IMR-90 (cell line): ENCODE measurements at regions not wholly inside any gene's neighbourhood (a gene's known extent, or its start where the extent isn't known, plus 50 kb on each side); places are given as distances from the start of the nearest gene placed in this dataset.

Experiments used
- ATAC-seq: fragments of 200-7000 bp; cut with Tn5 transposase; 2 replicates; pipeline ENCODE4 v1.9.1; 2020; ENCODE audit warnings: low read depth, mild to moderate bottlenecking, moderate library complexity
- BruUV-seq: library from RNA; stranded (reverse); fragments of 400-500 nt; replicated peaks from 2 replicates; lab custom pipeline; 2021; lab: Mats Ljungman, UMichigan
- CTCF ChIA-PET: fragments of 300-600 bp; formaldehyde crosslinking; extraction: SDS; loops from one replicate; lab custom pipeline; 2021; ENCODE audit warnings: antibody characterized with exemption; lab: Yijun Ruan, JAX
- POLR2A ChIA-PET: fragments of 300-600 bp; sonication (Branson Sonifier 250); formaldehyde crosslinking; loops from one replicate; lab custom pipeline; 2022; ENCODE audit warnings: antibody characterized with exemption; ENCODE audit not compliant: unreplicated experiment; lab: Charles Lee
- DNase-seq: peaks from one replicate; pipeline ENCODE4 v3.0.0; 2013
- H2AFZ ChIP-seq: replicated peaks from 2 replicates; pipeline ENCODE3; 2013; ENCODE audit warnings: low read length, mild to moderate bottlenecking; ENCODE audit not compliant: poor library complexity
- H2AK5ac ChIP-seq: 2 replicates; pipeline ENCODE4 v1.6.1; 2013; ENCODE audit warnings: low read depth, low read length, inconsistent platforms
- H2AK9ac ChIP-seq: replicated peaks from 2 replicates; pipeline ENCODE3; 2013; ENCODE audit warnings: mild to moderate bottlenecking, low read depth, low read length, moderate library complexity; ENCODE audit not compliant: poor library complexity
- H2BK120ac ChIP-seq: 2 replicates; pipeline ENCODE4 v1.6.1; 2013; ENCODE audit warnings: low read depth, low read length, inconsistent platforms
- H2BK15ac ChIP-seq: 3 replicates; pipeline ENCODE4 v1.6.1; 2013; ENCODE audit warnings: low read depth, low read length, inconsistent platforms
- H2BK20ac ChIP-seq: 2 replicates; pipeline ENCODE4 v1.6.1; 2013; ENCODE audit warnings: low read depth, mild to moderate bottlenecking, inconsistent platforms, low read length, moderate library complexity
- H2BK5ac ChIP-seq: 2 replicates; pipeline ENCODE4 v1.6.1; 2013; ENCODE audit warnings: mild to moderate bottlenecking, low read depth, low read length, inconsistent platforms; ENCODE audit not compliant: poor library complexity, severe bottlenecking
- H3K14ac ChIP-seq: replicated peaks from 2 replicates; pipeline ENCODE4 v1.6.1; 2013; ENCODE audit warnings: low read depth, low read length, inconsistent platforms
- H3K18ac ChIP-seq: 2 replicates; pipeline ENCODE4 v1.6.1; 2013; ENCODE audit warnings: low read depth, low read length, control low read depth
- H3K23ac ChIP-seq: 2 replicates; pipeline ENCODE4 v1.6.1; 2013; ENCODE audit warnings: low read depth, low read length, inconsistent platforms
- H3K27ac ChIP-seq: 2 replicates; pipeline ENCODE4 v1.5.1; 2013; ENCODE audit warnings: mild to moderate bottlenecking, control low read depth, low read length; ENCODE audit not compliant: insufficient read depth
- H3K27me3 ChIP-seq: 2 replicates; pipeline ENCODE4 v1.6.1; 2013; ENCODE audit warnings: low read length; ENCODE audit not compliant: control insufficient read depth, insufficient read depth
- H3K36me3 ChIP-seq: 2 replicates; pipeline ENCODE4 v1.6.1; 2013; ENCODE audit warnings: low read length, mixed read lengths; ENCODE audit not compliant: control insufficient read depth, insufficient read depth
- H3K4ac ChIP-seq: 2 replicates; pipeline ENCODE4 v1.6.1; 2013; ENCODE audit warnings: low read depth, low read length, inconsistent platforms
- H3K4me1 ChIP-seq: 2 replicates; pipeline ENCODE4 v1.6.1; 2013; ENCODE audit warnings: low read length, mixed read lengths; ENCODE audit not compliant: control insufficient read depth, insufficient read depth
- H3K4me2 ChIP-seq: 2 replicates; pipeline ENCODE4 v1.6.1; 2013; ENCODE audit warnings: low read depth, mild to moderate bottlenecking, control low read depth, low read length, moderate library complexity
- H3K4me3 ChIP-seq: 2 replicates; pipeline ENCODE4 v1.5.1; 2013; ENCODE audit warnings: low read depth, mild to moderate bottlenecking, control low read depth, low read length, moderate library complexity; ENCODE audit not compliant: insufficient read depth
- H3K56ac ChIP-seq: 2 replicates; pipeline ENCODE4 v1.6.1; 2013; ENCODE audit warnings: low read length, inconsistent platforms; ENCODE audit not compliant: insufficient read depth; ENCODE audit errors: extremely low read depth
- H3K79me1 ChIP-seq, 2 experiments: 2 replicates each; pipeline ENCODE4 v1.6.1; 2013; ENCODE audit warnings: low read length in 2 of 2, inconsistent platforms in 1 of 2, low read depth in 1 of 2
- H3K9ac ChIP-seq: 2 replicates; pipeline ENCODE4 v1.6.1; 2013; ENCODE audit warnings: low read depth, low read length, control low read depth
- H3K9me1 ChIP-seq: 2 replicates; pipeline ENCODE4 v1.6.1; 2013; ENCODE audit warnings: low read length, inconsistent platforms; ENCODE audit not compliant: insufficient read depth
- H3K9me3 ChIP-seq: 2 replicates; pipeline ENCODE4 v1.6.1; 2013; ENCODE audit warnings: low read length; ENCODE audit not compliant: control insufficient read depth, insufficient read depth
- H4K20me1 ChIP-seq: 2 replicates; pipeline ENCODE4 v1.6.1; 2013; ENCODE audit warnings: low read length, inconsistent platforms; ENCODE audit not compliant: insufficient read depth
- H4K5ac ChIP-seq: 2 replicates; pipeline ENCODE4 v1.6.1; 2013; ENCODE audit warnings: mild to moderate bottlenecking, low read depth, low read length, control low read depth
- H4K8ac ChIP-seq, 2 experiments: 2 replicates each; pipeline ENCODE4 v1.6.1; 2013; ENCODE audit warnings: low read depth in 2 of 2, low read length in 2 of 2, control low read depth in 1 of 2, inconsistent platforms in 1 of 2
- H4K91ac ChIP-seq: 2 replicates; pipeline ENCODE4 v1.6.1; 2013; ENCODE audit warnings: low read depth, low read length, inconsistent platforms; ENCODE audit not compliant: insufficient read depth
- BHLHE40 ChIP-seq: fragments of 150-350 bp; IDR thresholded peaks from 2 replicates; pipeline ENCODE4 v1.6.1; 2016; ENCODE audit warnings: mild to moderate bottlenecking, low read depth, low read length
- CEBPB ChIP-seq: IDR thresholded peaks from 2 replicates; pipeline ENCODE4 v1.6.1; 2012; ENCODE audit warnings: low read depth, low read length, improper control_type of control experiment
- CHD1 ChIP-seq: IDR thresholded peaks from 2 replicates; pipeline ENCODE4 v1.6.1; 2012; ENCODE audit warnings: low read depth, low read length, improper control_type of control experiment
- CTCF ChIP-seq: conservative IDR thresholded peaks from 2 replicates; pipeline ENCODE4 v1.5.1; 2012; ENCODE audit warnings: mild to moderate bottlenecking, low read depth, low read length, improper control_type of control experiment
- ELK1 ChIP-seq: fragments of 150-350 bp; IDR thresholded peaks from 2 replicates; pipeline ENCODE4 v1.6.1; 2016; ENCODE audit warnings: low read depth, mild to moderate bottlenecking, low read length, moderate library complexity, borderline replicate concordance
- FOS ChIP-seq: fragments of 150-350 bp; IDR thresholded peaks from 2 replicates; pipeline ENCODE4 v1.6.1; 2016; ENCODE audit warnings: low read depth, low read length
- MAFK ChIP-seq: IDR thresholded peaks from 2 replicates; pipeline ENCODE4 v1.6.1; 2012; ENCODE audit warnings: low read depth, low read length, improper control_type of control experiment
- MAZ ChIP-seq: IDR thresholded peaks from 2 replicates; pipeline ENCODE4 v1.6.1; 2012; ENCODE audit warnings: low read depth, mild to moderate bottlenecking, low read length, improper control_type of control experiment, moderate library complexity, borderline replicate concordance
- MXI1 ChIP-seq: IDR thresholded peaks from 2 replicates; pipeline ENCODE4 v1.6.1; 2012; ENCODE audit warnings: low read depth, mild to moderate bottlenecking, low read length, moderate library complexity, borderline replicate concordance
- NFE2L2 ChIP-seq: fragments of 150-350 bp; IDR thresholded peaks from 2 replicates; pipeline ENCODE4 v1.6.1; 2016; ENCODE audit warnings: low read depth, mild to moderate bottlenecking, low read length
- RAD21 ChIP-seq: IDR thresholded peaks from 2 replicates; pipeline ENCODE4 v1.6.1; 2012; ENCODE audit warnings: low read length, improper control_type of control experiment
- RCOR1 ChIP-seq: IDR thresholded peaks from 2 replicates; pipeline ENCODE4 v1.6.1; 2012; ENCODE audit warnings: mild to moderate bottlenecking, low read length, improper control_type of control experiment; ENCODE audit not compliant: insufficient replicate concordance
- RFX5 ChIP-seq: IDR thresholded peaks from 2 replicates; pipeline ENCODE4 v1.8.0; 2012; ENCODE audit warnings: low read depth, mild to moderate bottlenecking, low read length, moderate library complexity
- SMC3 ChIP-seq: fragments of 150-350 bp; IDR thresholded peaks from 2 replicates; pipeline ENCODE4 v1.6.1; 2016; ENCODE audit warnings: low read depth, mild to moderate bottlenecking, antibody characterized with exemption, low read length, moderate library complexity
- USF2 ChIP-seq: fragments of 150-350 bp; IDR thresholded peaks from 2 replicates; pipeline ENCODE4 v1.6.1; 2017; ENCODE audit warnings: mild to moderate bottlenecking, antibody characterized with exemption, low read length, low read depth
- WGBS, 2 experiments: methylation state at CpG; one replicate each; pipeline versions ENCODE4 v1.1.5 to v1.1.7; 2013; ENCODE audit warnings: missing lambda C conversion rate in 2 of 2; ENCODE audit not compliant: insufficient read length in 1 of 2; ENCODE audit errors: extremely low coverage in 2 of 2; 5-methylcytosine and 5-hydroxymethylcytosine counted together
- dilution Hi-C: fragments of 300-500 bp; cut with HindIII; formaldehyde crosslinking; loops from one replicate; pipeline ENCODE4 v1.14.3; 2018; ENCODE audit warnings: low sequenced_read_pairs; ENCODE audit not compliant: unreplicated experiment
- in situ Hi-C: fragments of 300-500 bp; cut with MboI; formaldehyde crosslinking; loops from 3 replicates; pipeline ENCODE4 v1.14.3; 2019; ENCODE audit warnings: low sequenced_read_pairs, inconsistent platforms, mixed read lengths
- intact Hi-C: fragments of 100-400 bp; cut with micrococcal nuclease; formaldehyde crosslinking; loops from 2 replicates; pipeline ENCODE4 v1.10.0; 2022

GRCh38 chrX:84712621-84713020, 210.4 kb upstream of the HDX start:
- no peaks in the 10 kb centered on the region for H4K20me1 ChIP-seq
- in situ Hi-C loops (no loop called here), dilution Hi-C loops (no loop called here), intact Hi-C loops (no loop called here)
- no peak overlapping the region for H3K14ac ChIP-seq
- H2AK9ac ChIP-seq, result no peak overlapping the region
- no peak overlapping the region for H4K91ac ChIP-seq
- H2BK20ac ChIP-seq, result no peak overlapping the region
- no peaks in the 10 kb centered on the region for H3K9me1 ChIP-seq
- ATAC-seq (no peak), DNase-seq (no peak)
- no peak overlapping the region for H4K5ac ChIP-seq
- H3K4ac ChIP-seq, result no peak overlapping the region
- no peak overlapping the region for H3K23ac ChIP-seq
- no peaks in the 10 kb centered on the region for H3K9me3 ChIP-seq
- no peak overlapping the region for H3K18ac ChIP-seq
- no peak overlapping the region for H2BK15ac ChIP-seq
- BruUV-seq, result no TSS peak
- no peak overlapping the region for H2AFZ ChIP-seq
- H3K56ac ChIP-seq, result no peak overlapping the region
- H4K8ac ChIP-seq, result no peak overlapping the region
- H3K79me1 ChIP-seq, result no peaks in the 10 kb centered on the region
- H3K9ac ChIP-seq, result no peak overlapping the region
- no peaks in the 10 kb centered on the region for H3K36me3 ChIP-seq
- no peaks in the 10 kb centered on the region for H3K27me3 ChIP-seq
- no peak overlapping the region for H2BK120ac ChIP-seq
- H3K27ac ChIP-seq, result no peak overlapping the region
- H3K4me1 ChIP-seq, result no peaks in the 10 kb centered on the region
- WGBS, 2 experiments, result no CpG with 5 or more reads among the region's 2 CpGs
- CTCF ChIA-PET, result no interaction called here
- H2AK5ac ChIP-seq, result no peak overlapping the region
- POLR2A ChIA-PET, result no interaction called here
- TF ChIP-seq CTCF (no peak), RFX5 (no peak), SMC3 (no peak), NFE2L2 (no peak), MAZ (no peak), FOS (no peak), RCOR1 (no peak), CHD1 (no peak), BHLHE40 (no peak), ELK1 (no peak), MAFK (no peak), MXI1 (no peak), CEBPB (no peak), RAD21 (no peak), USF2 (no peak)
- no peak overlapping the region for H3K4me3 ChIP-seq
- no peak overlapping the region for H3K4me2 ChIP-seq
- no peak overlapping the region for H2BK5ac ChIP-seq
